NCI-H1105 (cell line): ENCODE measurements at regions not wholly inside any gene's neighbourhood (a gene's known extent, or its start where the extent isn't known, plus 50 kb on each side); places are given as distances from the start of the nearest gene placed in this dataset.

Experiments
- DNase-seq: peaks from one replicate; lab custom pipeline; 2025; lab: John Stamatoyannopoulos, UW

DNA sequence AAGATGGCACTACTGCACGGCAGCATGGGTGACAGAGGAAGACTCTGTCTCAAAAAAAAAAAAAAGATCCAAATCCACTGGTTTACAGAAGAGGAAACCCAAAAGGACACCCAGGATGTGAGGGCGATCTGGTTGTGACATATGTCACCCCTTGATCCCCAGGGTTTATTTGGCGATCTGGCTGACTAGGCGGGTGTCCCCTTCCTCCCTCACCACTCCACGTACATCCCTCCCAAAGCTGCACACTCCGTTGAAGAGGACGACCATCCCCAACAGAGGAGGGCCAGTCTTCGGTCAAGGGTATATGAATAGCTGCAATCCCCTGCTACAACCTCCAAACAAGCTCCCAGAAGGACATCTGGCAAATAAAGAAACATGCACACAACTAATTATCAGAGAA is 111.6 kb downstream of the HTR5A start:
- DNase-seq, result no peak

DNA sequence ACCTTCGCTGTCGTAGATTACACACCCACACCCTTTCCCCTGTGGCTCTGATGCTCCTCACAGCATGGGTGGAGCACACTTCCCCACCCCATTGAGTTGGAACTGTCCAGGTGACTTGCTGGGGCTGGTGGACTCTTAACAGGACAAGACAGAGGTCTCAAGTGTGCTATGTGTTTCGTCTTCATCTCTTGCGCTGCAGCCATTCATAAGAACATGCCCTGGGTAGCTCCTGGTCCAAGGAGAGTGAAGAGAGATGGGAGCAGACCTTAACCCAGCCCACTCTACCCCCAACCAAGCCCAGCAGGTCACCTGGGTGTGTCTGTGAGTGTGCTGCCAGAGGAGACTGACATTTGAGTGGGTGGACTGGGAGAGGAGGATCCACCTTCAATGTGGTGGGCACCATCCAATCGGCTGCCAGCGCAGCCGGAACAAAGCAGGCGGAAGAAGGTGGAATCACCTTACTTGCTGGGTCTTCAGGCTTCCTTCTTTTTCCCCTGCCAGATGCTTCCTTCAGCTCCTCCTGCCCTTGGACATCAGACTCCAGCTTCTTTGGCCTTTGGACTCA is 112.4 kb downstream of the HTR5A start:
- DNase-seq, result no peak

DNA sequence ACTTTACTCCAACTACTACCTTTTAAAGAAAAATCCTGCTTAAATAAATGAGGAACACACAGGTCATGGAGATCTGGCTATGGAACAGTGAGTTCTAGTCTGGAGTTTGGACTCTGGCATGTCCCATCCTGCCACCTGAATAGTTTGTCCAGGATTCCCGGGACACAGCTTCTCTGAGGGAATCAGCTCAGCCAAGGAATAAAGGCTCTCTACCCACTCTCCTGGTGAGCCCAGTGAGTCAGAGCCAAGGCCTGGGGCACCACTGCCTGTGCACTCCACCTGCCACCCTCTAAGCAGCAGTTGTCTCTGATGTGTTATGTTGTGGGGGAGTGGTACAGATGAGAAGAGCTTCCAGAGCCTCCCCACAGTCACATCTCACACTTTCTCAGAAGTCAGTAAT is 113.5 kb downstream of the HTR5A start:
- no peak for DNase-seq

DNA sequence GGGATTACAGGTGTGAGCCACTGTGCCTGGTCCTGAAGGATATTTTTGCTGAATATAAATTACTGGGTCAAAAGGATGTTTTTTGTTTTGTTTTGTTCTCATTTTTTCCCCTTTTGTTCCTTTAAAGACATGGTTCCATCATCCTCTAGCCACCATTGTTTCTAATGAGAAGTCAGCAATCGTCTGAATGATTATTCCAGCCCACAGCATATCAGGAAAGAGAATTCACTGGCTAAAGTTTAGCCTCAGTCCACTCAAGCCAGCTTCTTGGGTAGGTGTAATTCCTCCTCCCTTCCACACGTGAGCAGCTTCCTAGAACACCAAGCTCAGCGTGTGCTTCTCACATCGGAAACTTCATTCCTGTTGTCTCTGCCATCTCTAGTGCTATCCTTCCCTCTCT is 112.8 kb upstream of the INSIG1 start:
- DNase-seq, result no peak

DNA sequence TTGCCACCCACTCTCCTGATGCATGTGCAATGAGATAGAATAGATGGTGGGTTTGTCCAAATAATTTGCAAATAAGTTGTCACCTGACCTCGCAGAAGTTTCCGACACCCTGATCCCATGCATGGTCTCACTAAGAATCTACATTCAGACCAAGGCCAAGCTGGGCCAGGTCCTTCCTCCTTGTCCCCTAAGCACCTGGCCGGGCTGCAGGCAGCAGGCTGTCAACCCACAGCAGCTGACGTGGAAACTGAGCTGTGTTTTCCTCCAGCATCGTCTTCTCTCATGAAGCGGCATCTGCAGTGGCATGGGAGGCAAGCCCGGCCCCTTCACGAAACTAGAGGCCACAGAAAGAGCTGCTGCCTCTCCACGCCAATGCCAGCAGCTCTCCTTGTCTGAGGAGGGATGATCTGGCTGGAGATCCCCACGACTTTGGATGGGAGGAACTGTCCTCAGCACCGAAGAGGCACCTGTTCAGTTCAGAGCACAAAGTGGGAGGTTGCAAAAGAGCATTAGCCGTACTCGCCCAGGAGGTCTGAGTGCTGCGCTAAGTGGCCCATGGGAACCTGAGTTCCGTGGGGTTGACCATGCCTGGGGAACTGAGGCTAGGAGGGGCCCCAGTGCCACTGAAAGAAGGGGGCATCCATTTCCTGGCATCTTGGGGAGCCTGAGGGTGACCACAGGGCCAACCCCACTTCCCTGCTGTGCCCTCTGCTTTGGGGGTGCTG is 110.5 kb upstream of the INSIG1 start:
- DNase-seq, result no peak

DNA sequence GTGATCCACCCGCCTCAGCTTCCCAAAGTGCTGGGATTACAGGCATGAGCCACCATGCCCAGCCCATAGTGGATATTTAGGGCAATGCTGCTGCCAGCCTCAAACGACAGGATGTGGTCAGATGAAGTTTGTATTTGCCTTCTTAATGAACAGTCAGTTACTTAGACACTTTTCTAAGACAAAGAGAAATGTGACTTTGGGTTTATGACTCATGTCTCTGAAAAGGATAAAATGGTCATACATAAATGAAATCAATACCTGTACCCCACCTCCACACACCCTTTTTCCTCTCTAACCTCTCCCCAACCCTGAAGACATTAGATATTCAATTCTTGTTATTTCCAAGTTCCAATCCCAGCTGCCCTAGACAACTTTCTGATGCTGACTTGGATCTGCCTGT is 109.3 kb upstream of the INSIG1 start:
- no peak for DNase-seq

DNA sequence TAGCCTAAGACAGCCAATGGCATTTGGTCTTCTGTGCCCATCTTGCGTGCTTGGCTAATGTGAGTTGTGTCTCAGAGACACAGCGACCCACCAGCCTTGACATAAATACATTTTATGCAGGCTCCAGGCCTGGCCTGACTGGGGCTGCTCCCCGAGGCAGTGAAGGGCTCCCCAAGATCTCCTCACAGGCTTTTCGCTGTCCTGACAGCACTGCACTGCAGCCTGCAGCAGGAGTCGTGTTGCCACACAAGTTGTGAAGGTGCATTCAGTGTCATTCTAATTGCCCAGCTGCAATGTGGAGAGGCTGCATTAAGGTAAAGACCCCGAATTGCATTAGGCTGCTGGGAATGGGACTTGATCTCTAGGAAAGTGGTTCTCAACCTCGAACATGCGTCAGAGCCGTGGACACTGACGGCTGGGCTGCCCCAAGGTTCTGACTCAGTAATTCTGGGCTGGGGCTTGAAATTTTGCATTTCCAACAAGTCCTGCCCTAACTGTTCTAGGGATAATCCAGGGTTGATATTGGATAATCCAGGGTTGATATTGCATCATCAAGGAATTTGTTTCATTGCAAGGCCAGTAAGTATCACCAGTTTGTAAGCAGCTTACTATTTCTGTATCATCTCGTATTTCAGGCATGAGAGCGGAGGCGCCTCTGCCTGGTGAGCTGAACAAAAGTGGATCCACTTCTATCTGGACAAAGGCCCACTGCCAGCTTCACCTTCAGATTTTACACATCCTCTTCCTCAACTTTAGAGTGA is 108.7 kb upstream of the INSIG1 start:
- no peak for DNase-seq

DNA sequence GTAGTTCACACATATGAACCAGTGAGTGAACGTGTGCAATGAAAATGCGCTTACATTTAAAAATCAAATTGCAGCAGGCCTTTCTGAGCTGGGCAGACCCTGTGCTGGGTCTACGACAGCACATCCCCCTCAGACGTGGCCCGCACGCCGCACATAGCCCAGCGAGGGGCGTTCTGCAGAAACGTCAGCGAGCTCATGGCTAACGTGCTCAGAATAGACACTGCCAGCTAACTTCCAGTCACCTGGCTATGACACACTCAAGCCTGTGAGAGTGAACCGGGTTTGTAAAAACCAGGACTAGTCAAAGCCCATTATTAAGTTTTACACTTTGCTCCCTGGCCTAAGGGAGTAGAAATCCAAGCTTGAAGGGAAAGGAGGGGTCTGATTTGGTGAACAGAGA is 108.1 kb upstream of the INSIG1 start:
- DNase-seq, result no peak

DNA sequence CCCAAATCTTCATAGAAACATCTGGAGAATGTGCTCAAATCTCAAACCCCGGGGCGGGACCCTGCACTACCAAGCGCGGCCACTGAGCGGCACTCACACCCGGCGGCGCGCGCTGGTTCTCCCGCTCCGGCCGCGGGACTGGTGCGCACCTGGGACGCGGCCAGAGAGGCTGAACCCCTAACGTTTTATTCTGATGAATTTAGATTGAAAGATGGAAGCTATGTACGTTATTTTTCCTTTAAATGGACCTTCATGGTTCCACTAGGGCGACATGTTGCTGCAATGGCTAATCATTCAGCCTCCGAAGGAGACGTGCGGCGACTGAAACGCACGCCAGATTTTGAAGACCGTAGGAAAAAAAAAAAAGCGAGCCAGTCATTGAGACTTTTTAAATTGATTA is 107.0 kb upstream of the INSIG1 start:
- DNase-seq, result no peak

DNA sequence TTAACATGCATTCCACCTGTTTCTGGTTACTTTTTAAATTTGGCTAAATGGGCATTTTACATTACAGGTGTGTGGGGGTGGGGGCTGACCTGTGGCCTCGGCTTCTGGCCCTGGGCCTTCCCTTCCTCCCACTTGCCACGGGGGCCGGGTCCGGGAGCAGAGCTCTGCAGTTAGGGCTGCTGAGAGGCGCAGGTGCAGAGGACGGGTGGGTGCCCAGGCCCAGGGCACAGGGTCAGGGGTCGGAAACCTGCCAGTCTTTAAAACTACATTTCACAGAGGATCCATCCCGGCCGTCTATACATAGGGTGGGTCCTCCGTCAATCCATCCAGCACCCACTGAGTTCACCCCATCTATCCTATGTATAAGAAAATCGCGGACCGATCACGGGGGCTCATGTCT is 106.5 kb upstream of the INSIG1 start:
- no peak for DNase-seq

DNA sequence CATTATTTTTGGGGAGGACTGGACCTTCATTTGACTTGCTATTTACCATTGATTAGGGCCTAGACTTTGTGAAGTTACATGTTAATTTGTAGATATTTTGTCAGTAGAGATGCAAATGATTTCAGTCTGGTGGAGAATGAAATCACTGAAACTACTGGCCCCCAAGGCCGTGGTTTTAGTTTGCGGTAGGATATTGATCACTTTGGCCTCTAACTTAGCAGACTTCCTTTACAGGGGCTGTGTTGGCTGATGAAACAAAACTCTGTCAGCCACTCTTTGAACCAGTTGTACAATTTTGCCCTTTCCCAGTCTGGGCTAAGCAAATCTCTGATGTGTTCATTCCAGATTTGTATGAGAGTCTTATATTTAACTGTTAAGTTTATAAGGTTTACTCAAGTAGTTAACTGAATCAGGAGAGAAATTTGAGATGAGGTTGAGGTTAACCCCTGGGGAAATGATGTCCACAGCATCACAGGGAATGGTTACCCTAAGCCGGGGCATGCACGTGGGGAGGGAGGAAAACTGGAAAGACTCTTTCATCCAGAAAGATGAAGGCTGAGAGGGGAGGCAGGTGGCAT is 105.7 kb upstream of the INSIG1 start:
- no peak for DNase-seq

DNA sequence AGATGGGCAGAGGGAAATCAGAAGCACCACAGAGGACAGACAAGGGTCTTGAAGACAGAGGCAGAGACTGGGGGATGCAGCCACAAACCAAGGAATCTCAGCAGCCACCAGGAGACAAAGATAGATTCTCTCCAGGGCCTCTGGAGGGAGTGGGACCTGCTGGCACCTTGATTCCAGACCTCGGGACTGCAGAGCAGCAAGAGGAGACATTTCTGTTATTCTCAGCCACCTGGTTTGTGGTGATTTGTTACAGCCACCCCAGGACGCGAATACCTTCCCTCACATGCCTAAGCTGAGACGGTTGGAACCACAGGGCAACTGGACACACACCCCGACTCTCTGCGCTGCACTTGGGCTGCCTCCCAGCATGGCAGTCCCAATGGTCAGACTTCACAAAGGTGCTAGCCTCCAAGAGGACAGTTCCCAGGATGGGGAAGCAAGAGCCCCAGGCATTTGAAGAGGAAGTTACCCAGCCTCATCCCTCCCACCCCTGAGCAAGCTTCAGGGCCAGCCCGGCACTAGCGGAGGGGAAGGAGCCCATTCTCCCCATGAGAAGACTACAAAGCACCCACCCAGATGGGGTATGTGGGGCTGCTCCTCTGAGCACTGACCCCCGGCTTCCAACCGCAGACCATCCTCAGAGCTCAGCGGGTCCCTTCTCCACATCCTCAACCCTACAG is 104.6 kb upstream of the INSIG1 start:
- DNase-seq, result no peak

DNA sequence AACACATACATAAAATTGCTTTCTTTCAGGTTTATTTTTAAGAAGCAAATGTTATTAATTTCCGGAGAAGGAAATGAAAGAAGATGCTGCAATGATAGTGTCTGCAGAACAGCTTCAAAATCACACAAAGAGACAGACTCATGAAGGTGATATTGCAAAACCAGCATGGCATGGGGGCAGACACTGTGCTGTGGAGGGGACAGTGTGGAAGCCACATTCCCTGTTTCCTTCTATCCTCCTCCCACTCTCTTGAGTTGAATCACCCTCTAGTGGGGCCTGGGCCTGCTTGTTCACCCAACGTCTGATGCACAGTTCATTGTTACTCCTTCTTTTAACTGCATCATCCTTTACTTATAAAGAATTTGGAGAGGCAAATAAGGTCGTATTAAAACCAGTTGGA is 104.0 kb upstream of the INSIG1 start:
- DNase-seq, result no peak

DNA sequence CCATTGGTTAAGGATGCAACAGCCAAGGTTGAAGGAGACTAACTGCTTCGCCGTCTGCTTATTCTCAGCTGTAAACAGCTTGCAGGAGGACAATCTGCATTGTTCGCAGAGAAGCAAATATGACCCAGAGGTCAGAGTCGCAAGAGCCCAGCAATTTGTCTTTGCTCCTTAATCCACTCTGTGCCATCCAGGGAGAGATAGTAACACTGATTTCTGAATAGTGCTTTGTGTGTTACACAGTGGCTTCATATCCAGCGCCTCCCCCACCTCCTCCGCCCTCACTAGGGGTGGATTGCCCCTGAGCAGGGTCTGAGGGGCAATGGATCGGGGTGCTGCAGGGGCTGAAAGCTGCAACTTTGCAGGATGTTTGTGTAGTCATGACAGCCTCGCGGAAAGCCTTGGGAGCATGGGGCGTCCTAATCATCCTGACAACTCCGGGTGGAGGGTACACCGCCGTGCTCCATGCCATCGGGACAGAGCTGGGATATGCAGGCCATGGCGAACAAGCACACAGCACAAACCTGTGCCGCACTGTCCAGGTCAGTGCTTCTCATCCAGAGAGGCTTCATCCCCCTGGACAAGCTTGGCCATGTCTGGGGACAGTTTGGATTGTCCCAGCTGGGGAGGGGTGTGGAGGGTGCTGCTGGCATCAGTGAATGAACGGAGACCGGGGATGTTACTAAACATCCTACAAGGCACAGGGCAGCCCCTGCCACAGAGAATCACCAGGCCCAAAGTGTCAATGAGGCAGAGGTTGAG is 103.1 kb upstream of the INSIG1 start:
- DNase-seq, result no peak

DNA sequence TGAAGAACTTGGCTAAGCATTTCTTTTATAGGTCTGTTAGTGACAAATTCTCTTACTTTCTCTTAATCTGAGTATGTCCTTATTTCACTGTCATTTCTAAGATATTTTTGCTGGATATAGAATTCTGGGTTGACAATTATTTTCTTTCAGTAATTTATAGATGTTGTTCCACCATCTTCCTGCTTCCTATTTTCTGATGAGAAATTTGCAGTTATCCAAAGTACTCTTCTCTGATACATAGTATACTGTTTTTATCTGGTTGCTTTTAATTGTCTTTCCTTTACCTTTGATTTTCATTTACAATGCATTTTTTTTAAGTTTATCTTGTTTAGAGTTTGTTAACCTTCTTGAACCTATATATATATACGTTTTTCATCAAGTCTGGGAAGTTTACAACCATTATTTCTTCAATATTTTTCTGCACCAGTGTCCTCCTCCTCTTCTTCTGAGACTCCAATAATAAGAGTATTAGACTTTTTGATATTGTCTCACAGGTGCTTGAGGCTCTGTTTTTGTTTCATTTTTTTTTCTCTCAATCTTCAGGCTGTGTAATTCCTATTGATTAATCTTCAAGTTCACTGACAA is 101.6 kb upstream of the INSIG1 start:
- no peak for DNase-seq

DNA sequence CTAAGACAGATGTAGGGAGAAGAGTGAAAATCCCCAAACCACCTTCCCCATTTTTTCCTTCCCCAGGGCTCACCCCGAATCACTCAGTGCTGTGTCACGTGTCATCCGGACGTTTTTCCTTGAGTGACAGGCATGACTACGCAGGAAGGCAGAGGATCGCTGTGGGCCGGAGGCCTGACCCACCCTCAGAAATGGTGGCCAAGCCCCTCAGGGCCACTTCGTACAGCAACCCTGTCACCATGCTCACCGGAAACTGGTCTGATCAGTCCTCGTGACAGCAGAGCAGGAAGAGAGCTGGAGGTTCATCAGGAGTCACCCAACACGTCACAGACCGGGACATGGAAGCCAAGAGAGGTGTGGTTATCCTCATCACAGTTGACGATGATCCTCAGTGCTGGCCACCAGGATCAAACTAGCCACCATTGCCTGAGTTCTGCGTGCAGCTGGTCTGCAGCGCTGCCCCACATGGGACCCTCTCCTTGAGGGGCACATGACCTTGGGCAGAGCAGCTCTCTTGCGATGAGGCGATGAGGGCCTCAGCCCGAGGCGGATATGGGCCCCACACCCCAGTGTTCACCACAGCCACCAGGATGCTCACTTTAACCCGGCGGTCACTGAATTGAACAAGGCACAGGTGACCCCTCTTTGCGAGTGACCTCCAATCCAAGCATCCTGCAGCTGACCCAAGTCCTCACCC is 99.3 kb upstream of the INSIG1 start:
- DNase-seq, result no peak

DNA sequence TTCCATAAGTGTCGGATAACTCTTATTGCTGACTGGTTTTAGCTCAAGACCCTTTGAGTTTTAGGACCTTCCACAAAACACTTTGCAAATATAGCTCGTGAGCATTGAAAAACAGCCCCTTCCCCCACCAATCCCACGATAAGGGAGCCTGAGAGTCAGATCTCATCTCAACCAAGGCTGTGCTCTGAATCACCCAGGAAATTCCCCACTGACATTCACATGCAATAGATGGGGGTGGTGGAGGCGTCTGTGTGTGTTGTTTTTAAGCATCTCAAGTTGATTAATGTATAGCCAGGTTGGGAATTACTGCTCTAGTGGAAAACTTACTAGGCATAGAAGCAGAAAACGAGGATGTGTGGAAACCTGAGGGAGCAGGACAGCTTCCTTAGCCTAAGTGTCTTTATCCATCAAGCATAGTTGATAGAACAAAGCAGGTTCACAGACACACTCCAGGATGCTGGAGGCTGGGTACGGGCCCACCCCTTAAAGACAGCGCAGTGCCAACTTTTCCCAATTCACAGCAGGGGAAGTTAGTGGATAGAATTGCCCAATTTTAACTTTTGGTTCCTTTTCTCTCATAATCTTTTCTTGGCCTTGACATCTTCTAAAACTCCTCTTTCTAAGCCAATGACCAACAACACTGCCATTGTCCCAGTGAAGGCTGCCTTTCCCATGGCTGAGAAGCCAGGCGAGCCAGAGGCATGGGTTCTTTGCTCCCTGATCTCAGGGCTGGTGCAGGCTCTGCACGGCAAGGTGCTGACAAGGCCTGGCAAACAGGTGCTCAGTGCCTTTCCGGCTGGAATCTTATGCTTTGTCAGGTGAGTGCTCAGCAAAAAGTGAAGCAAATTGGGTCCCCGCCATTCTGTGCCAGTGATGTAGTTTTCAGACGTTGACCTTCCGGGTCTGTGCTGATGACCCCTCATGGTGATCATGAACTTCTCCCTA is 98.5 kb upstream of the INSIG1 start:
- no peak for DNase-seq

DNA sequence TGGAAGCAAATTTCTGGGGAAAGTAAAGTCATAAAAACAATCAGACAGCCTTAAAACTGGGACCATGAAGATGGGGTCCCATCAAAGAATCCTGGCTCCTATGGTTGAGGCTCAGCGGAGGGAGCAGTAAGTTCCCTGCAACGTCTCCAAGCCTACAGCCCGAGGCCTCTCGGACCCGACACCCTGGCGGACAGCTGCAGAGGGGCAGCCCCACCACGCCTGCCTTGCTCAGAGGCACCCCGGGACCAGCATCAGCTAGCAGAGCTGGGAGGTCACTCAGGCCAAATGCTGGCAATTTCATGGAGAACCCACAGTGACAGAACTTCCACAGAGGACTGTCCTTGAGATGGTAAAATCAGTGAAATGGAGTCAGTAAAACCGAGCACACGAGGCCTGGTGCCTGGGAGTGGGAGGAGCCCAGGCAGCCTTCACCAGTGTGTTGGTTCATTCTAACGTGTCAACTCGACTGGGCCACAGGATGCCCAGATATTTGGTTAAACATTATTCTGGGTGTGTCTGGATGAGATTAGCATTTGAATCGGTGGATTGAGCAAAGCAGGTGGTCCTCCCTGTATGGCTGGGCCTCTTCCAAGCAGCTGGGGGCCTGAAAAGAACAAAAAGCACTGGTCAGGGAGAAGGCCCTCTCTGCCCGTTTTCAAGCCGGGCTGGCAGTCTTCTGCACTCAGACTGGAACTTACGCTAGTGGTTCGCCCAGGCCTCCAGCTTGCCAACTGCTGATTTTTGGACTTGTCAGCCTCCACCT is 96.2 kb upstream of the INSIG1 start:
- DNase-seq, result no peak
